Astrocyte (in vitro differentiated cells and primary cell): ENCODE measurements at regions not wholly inside any gene's neighbourhood (a gene's known extent, or its start where the extent isn't known, plus 50 kb on each side); places are given as distances from the start of the nearest gene placed in this dataset.

Source experiments
- DNase-seq: peaks from one replicate; pipeline ENCODE4 v3.0.0-alpha.2; 2010; ENCODE audit warnings: low read depth
- FAIRE-seq: peaks from 2 replicates; lab custom pipeline; 2011; peaks lifted over from hg19 to GRCh38; lab: Jason Lieb, UNC
- H2AFZ ChIP-seq: 2 replicates; pipeline ENCODE4 v1.6.0; 2012; ENCODE audit warnings: low read depth, low read length, inconsistent platforms
- H3K27ac ChIP-seq: 2 replicates; pipeline ENCODE4 v1.5.1; 2011; ENCODE audit warnings: low read depth, low read length, inconsistent platforms
- H3K27me3 ChIP-seq: 2 replicates; pipeline ENCODE4 v1.6.0; 2011; ENCODE audit warnings: low read length, inconsistent platforms; ENCODE audit not compliant: insufficient read depth
- H3K36me3 ChIP-seq: 2 replicates; pipeline ENCODE4 v1.5.1; 2011; ENCODE audit warnings: low read length, inconsistent platforms; ENCODE audit not compliant: insufficient read depth
- H3K4me1 ChIP-seq: 2 replicates; pipeline ENCODE4 v1.5.1; 2011; ENCODE audit warnings: low read length, inconsistent platforms; ENCODE audit not compliant: insufficient read depth
- H3K4me2 ChIP-seq: 2 replicates; pipeline ENCODE4 v1.6.0; 2012; ENCODE audit warnings: low read length, inconsistent platforms
- H3K4me3 ChIP-seq: 2 replicates; pipeline ENCODE4 v1.5.1; 2011; ENCODE audit warnings: low read depth, mild to moderate bottlenecking, low read length, inconsistent platforms; ENCODE audit not compliant: insufficient read depth
- H3K79me2 ChIP-seq: 2 replicates; pipeline ENCODE4 v1.6.0; 2012; ENCODE audit warnings: mild to moderate bottlenecking, low read length, inconsistent platforms; ENCODE audit not compliant: insufficient read depth
- H3K9ac ChIP-seq: 2 replicates; pipeline ENCODE4 v1.6.0; 2012; ENCODE audit warnings: mild to moderate bottlenecking, low read length, inconsistent platforms
- H3K9me3 ChIP-seq: 2 replicates; pipeline ENCODE4 v1.5.1; 2012; ENCODE audit warnings: low read depth, mild to moderate bottlenecking, low read length, inconsistent platforms; ENCODE audit not compliant: insufficient read depth
- H4K20me1 ChIP-seq: 2 replicates; pipeline ENCODE4 v1.6.0; 2012; ENCODE audit warnings: low read length, inconsistent platforms; ENCODE audit not compliant: insufficient read depth
- H3K27ac Mint-ChIP-seq: one replicate; pipeline ENCODE4 v1.8.0; 2021; ENCODE audit warnings: mild to moderate bottlenecking, mixed read lengths; ENCODE audit not compliant: unreplicated experiment
- H3K27me3 Mint-ChIP-seq: one replicate; pipeline ENCODE4 v1.8.0; 2021; ENCODE audit warnings: low read depth, mixed read lengths; ENCODE audit not compliant: unreplicated experiment
- H3K36me3 Mint-ChIP-seq: one replicate; pipeline ENCODE4 v1.8.0; 2021; ENCODE audit warnings: low read depth, mixed read lengths; ENCODE audit not compliant: unreplicated experiment
- H3K4me1 Mint-ChIP-seq: one replicate; pipeline ENCODE4 v1.8.0; 2021; ENCODE audit warnings: low read depth, mixed read lengths; ENCODE audit not compliant: unreplicated experiment
- H3K4me3 Mint-ChIP-seq: one replicate; pipeline ENCODE4 v1.8.0; 2021; ENCODE audit warnings: mild to moderate bottlenecking, moderate library complexity, mixed read lengths; ENCODE audit not compliant: unreplicated experiment
- H3K9me3 Mint-ChIP-seq: one replicate; pipeline ENCODE4 v1.8.0; 2021; ENCODE audit warnings: mild to moderate bottlenecking, mixed read lengths; ENCODE audit not compliant: unreplicated experiment
- EZH2 ChIP-seq: IDR thresholded peaks from 2 replicates; pipeline ENCODE4 v1.6.1; 2012; ENCODE audit warnings: mild to moderate bottlenecking, low read length, inconsistent platforms; ENCODE audit not compliant: insufficient read depth
- TF ChIP-seq, protein P1 (sequence below): IDR thresholded peaks from 2 replicates; pipeline ENCODE4 v1.5.1; 2011; ENCODE audit warnings: low read depth, mild to moderate bottlenecking, inconsistent platforms, low read length, moderate library complexity; ENCODE audit not compliant: insufficient read depth

DNA sequence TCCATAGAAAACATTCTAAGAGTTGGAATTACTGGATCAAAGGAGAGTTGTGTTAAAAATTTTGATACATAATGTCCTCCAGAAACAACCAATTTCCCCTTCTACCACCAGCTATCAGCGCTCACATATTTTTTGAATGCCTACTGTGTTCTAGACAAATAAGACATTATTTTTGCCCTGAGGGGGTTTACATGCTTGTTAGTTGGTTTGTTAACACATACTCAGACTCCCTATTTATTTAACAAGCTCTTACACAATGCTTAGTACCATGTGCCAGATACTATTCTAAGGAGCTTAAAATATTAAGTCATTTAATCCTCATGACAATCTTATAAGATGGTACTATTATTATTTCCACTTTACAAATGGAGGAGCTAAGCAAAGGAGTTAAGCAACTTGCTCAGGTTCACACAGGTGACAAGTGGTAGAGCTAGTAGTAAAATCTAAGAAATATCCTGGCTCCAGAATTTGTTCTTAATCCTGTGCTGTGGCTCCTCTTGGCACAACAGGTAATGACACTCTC lies 194.2 kb downstream of the UTP18 start:
- Histone ChIP-seq H3K27ac (no peak overlapping the region), H2AFZ (no peak overlapping the region), H3K9me3 (no peaks in the 10 kb centered on the region), H4K20me1 (no peaks in the 10 kb centered on the region), H3K4me2 (no peak overlapping the region), H3K79me2 (no peaks in the 10 kb centered on the region), H3K4me1 (no peaks in the 10 kb centered on the region), H3K4me3 (no peak overlapping the region), H3K9ac (no peak overlapping the region), H3K27me3 (no peaks in the 10 kb centered on the region), H3K36me3 (no peaks in the 10 kb centered on the region)
- Mint-ChIP-seq H3K27me3 (peaks cover 11% of the 10 kb centered on the region), H3K4me1 (no peaks in the 10 kb centered on the region), H3K36me3 (peaks cover 2% of the 10 kb centered on the region), H3K27ac (no peak overlapping the region), H3K9me3 (peaks cover 7% of the 10 kb centered on the region), H3K4me3 (no peak overlapping the region)
- DNase-seq = no peak
- TF ChIP-seq, protein P1, sequence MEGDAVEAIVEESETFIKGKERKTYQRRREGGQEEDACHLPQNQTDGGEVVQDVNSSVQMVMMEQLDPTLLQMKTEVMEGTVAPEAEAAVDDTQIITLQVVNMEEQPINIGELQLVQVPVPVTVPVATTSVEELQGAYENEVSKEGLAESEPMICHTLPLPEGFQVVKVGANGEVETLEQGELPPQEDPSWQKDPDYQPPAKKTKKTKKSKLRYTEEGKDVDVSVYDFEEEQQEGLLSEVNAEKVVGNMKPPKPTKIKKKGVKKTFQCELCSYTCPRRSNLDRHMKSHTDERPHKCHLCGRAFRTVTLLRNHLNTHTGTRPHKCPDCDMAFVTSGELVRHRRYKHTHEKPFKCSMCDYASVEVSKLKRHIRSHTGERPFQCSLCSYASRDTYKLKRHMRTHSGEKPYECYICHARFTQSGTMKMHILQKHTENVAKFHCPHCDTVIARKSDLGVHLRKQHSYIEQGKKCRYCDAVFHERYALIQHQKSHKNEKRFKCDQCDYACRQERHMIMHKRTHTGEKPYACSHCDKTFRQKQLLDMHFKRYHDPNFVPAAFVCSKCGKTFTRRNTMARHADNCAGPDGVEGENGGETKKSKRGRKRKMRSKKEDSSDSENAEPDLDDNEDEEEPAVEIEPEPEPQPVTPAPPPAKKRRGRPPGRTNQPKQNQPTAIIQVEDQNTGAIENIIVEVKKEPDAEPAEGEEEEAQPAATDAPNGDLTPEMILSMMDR = no peak
- no peak for TF ChIP-seq EZH2
- FAIRE-seq = no peak

DNA sequence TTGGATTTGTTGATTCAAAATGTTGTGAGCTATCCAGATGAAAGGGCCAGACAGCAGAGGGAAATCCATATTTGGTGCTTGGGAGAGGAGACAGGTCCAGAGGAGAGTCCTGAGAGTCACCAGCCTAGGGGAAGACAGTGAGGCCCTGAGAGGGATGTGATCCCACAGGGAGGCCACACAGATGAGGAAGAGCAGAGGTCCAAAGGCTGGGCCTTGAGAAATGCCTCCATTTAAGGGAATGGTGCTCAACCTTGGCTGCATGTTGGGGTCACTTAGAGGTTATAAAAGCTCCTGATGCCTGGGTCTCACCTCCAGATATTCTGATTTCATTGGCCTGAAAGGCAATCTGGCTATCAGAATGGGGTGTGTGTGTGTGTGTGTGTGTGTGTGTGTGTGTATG lies 194.9 kb downstream of the UTP18 start:
- Mint-ChIP-seq H3K27ac (no peak overlapping the region), H3K4me3 (no peak overlapping the region), H3K36me3 (peaks cover 2% of the 10 kb centered on the region), H3K9me3 (peaks cover 4% of the 10 kb centered on the region), H3K4me1 (no peaks in the 10 kb centered on the region), H3K27me3 (peaks cover 11% of the 10 kb centered on the region)
- no peak overlapping the region for H3K9ac ChIP-seq
- no peaks in the 10 kb centered on the region for H3K36me3 ChIP-seq
- H3K4me2 ChIP-seq = no peak overlapping the region
- no peak overlapping the region for H3K27ac ChIP-seq
- no peaks in the 10 kb centered on the region for H3K4me1 ChIP-seq
- FAIRE-seq (no peak), DNase-seq (no peak)
- no peaks in the 10 kb centered on the region for H3K9me3 ChIP-seq
- H3K79me2 ChIP-seq = no peaks in the 10 kb centered on the region
- H4K20me1 ChIP-seq = no peaks in the 10 kb centered on the region
- TF ChIP-seq EZH2 = no peak
- TF ChIP-seq, protein P1 = no peak
- no peak overlapping the region for H2AFZ ChIP-seq
- no peaks in the 10 kb centered on the region for H3K27me3 ChIP-seq
- no peak overlapping the region for H3K4me3 ChIP-seq

DNA sequence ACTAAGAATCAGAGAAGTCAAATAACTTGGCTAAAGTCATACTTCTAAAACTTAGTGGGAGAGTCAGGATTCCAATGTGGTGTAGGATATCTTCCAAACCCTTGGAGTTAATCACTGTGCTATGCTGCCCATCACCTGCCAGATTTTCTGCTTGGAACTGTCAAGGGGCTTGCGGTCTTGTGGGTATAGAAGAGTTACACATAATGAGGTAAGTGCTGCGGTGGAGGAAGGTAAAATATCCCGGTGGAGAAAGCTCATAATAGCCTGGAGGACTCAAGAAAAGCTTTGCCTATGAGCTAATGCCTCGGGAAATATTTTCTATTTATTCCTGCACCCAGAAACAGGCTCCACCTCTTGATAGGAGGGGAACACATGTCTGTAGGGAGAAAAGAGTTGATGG lies 195.6 kb downstream of the UTP18 start:
- TF ChIP-seq, protein P1 = no peak
- H3K36me3 Mint-ChIP-seq = peaks cover 2% of the 10 kb centered on the region

More for the DNA sequence above, 195.6 kb downstream of the UTP18 start:
- DNase-seq (no peak), FAIRE-seq (no peak)
- no peaks in the 10 kb centered on the region for H3K4me1 ChIP-seq
- H3K4me1 Mint-ChIP-seq = no peaks in the 10 kb centered on the region
- H4K20me1 ChIP-seq = no peaks in the 10 kb centered on the region
- H3K27ac Mint-ChIP-seq = no peak overlapping the region
- no peak overlapping the region for H3K27ac ChIP-seq
- H3K9me3 ChIP-seq = no peaks in the 10 kb centered on the region
- H3K27me3 Mint-ChIP-seq = peaks cover 11% of the 10 kb centered on the region
- H3K79me2 ChIP-seq = no peaks in the 10 kb centered on the region
- H3K36me3 ChIP-seq = no peaks in the 10 kb centered on the region
- H3K27me3 ChIP-seq = no peaks in the 10 kb centered on the region
- no peak overlapping the region for H3K4me3 Mint-ChIP-seq
- H3K4me2 ChIP-seq = no peak overlapping the region
- peaks cover 4% of the 10 kb centered on the region for H3K9me3 Mint-ChIP-seq
- H3K4me3 ChIP-seq = no peak overlapping the region
- no peak overlapping the region for H3K9ac ChIP-seq
- no peak overlapping the region for H2AFZ ChIP-seq
